K562 (cell line): ENCODE measurements at regions not wholly inside any gene's neighbourhood (a gene's known extent, or its start where the extent isn't known, plus 50 kb on each side); places are given as distances from the start of the nearest gene placed in this dataset.

ENCODE experiments used
- ATAC-seq: fragments of 200-7000 bp; cut with Tn5 transposase; 3 replicates; pipeline ENCODE4 v1.9.1; 2020; ENCODE audit warnings: moderate library complexity
- BruUV-seq: library from RNA; stranded (reverse); fragments of 400-500 nt; replicated peaks from 2 replicates; lab custom pipeline; 2021; lab: Mats Ljungman, UMichigan
- CTCF ChIA-PET: fragments of 300-600 bp; formaldehyde crosslinking; extraction: SDS; loops from one replicate; lab custom pipeline; 2021; ENCODE audit warnings: low intra/inter-chr PET ratio; lab: Yijun Ruan, JAX
- POLR2A ChIA-PET: fragments of 300-600, 350-650 bp; sonication (Branson Sonifier 250); formaldehyde crosslinking; extraction: SDS; loops from one replicate; lab custom pipeline; 2021; ENCODE audit warnings: antibody characterized with exemption, inconsistent platforms; lab: Yijun Ruan, JAX
- DNase-seq, 4 experiments: peaks; one replicate each; pipeline versions ENCODE4 v3.0.0 to v3.0.0-alpha.2; 2011 to 2018; ENCODE audit warnings: low spot score in 3 of 4, mixed read lengths in 3 of 4; ENCODE audit errors: extremely low read depth in 1 of 4
- FAIRE-seq: peaks from 2 replicates; lab custom pipeline; 2011; peaks lifted over from hg19 to GRCh38; lab: Jason Lieb, UNC
- H2AFZ ChIP-seq: 2 replicates; pipeline ENCODE4 v1.6.0; 2011; ENCODE audit warnings: low read depth, low read length, control low read depth, inconsistent platforms
- H3K27ac ChIP-seq: fragments of 200-600 bp; 3 replicates; pipeline ENCODE4 v1.8.0; 2011; ENCODE audit warnings: low read depth, mild to moderate bottlenecking, control low read depth, inconsistent platforms, low read length, moderate library complexity, mixed read lengths; ENCODE audit errors: extremely low read depth
- H3K27me3 ChIP-seq, 2 experiments: fragments of 300-600 bp in 1 of 2; 2 replicates in 1 of 2; 3 replicates in 1 of 2; pipeline versions ENCODE4 v1.6.0 to v1.8.0; 2011; ENCODE audit warnings: inconsistent platforms in 2 of 2, low read length in 2 of 2, mild to moderate bottlenecking in 1 of 2, mixed read lengths in 1 of 2, moderate library complexity in 1 of 2; ENCODE audit not compliant: control insufficient read depth in 2 of 2, insufficient read depth in 2 of 2
- H3K36me3 ChIP-seq: fragments of 300-600 bp; 3 replicates; pipeline ENCODE4 v1.8.0; 2011; ENCODE audit warnings: mild to moderate bottlenecking, low read length, inconsistent platforms; ENCODE audit not compliant: control insufficient read depth, insufficient read depth
- H3K4me1 ChIP-seq, 2 experiments: fragments of 200-600 bp in 1 of 2; replicated peaks in 1 of 2; 2 replicates in 1 of 2; 3 replicates in 1 of 2; pipeline versions ENCODE4 v1.5.1 to v1.8.0; 2011; ENCODE audit warnings: inconsistent platforms in 2 of 2, low read length in 2 of 2, mild to moderate bottlenecking in 1 of 2, mixed read lengths in 1 of 2, moderate library complexity in 1 of 2; ENCODE audit not compliant: control insufficient read depth in 2 of 2, insufficient read depth in 2 of 2
- H3K4me2 ChIP-seq: 2 replicates; pipeline ENCODE4 v1.6.1; 2011; ENCODE audit warnings: low read length, control low read depth, inconsistent platforms, mixed read lengths; ENCODE audit not compliant: insufficient read depth
- H3K4me3 ChIP-seq: fragments of 200-600 bp; sonication (generic), shearing (Covaris generic); 2 replicates; pipeline ENCODE4 v1.5.1; 2016; ENCODE audit warnings: control low read depth, inconsistent platforms
- H3K79me2 ChIP-seq: fragments of 200-600 bp; 3 replicates; pipeline ENCODE4 v1.8.0; 2011; ENCODE audit warnings: low read length, inconsistent platforms; ENCODE audit not compliant: control insufficient read depth, insufficient read depth
- H3K9ac ChIP-seq, 2 experiments: 2 replicates each; pipeline versions ENCODE4 v1.6.0 to v1.6.1; 2011; ENCODE audit warnings: low read depth in 2 of 2, low read length in 2 of 2, control low read depth in 1 of 2, inconsistent platforms in 1 of 2, mild to moderate bottlenecking in 1 of 2, mixed read lengths in 1 of 2; ENCODE audit not compliant: insufficient read depth in 1 of 2
- H3K9me1 ChIP-seq: one replicate; pipeline ENCODE4 v1.6.0; 2011; ENCODE audit warnings: inconsistent platforms, mild to moderate bottlenecking, low read length, moderate library complexity; ENCODE audit not compliant: control insufficient read depth, insufficient read depth
- H3K9me3 ChIP-seq: replicated peaks from 2 replicates; pipeline ENCODE4 v1.5.1; 2011; ENCODE audit warnings: low read depth, low read length, inconsistent platforms; ENCODE audit not compliant: control insufficient read depth, insufficient read depth
- H4K20me1 ChIP-seq: replicated peaks from 2 replicates; pipeline ENCODE4 v1.6.1; 2011; ENCODE audit warnings: low read length, inconsistent platforms, mixed read lengths; ENCODE audit not compliant: control insufficient read depth, insufficient read depth
- BHLHE40 ChIP-seq: IDR thresholded peaks from 2 replicates; pipeline ENCODE4 v1.6.1; 2011; ENCODE audit warnings: low read length, improper control_type of control experiment
- CHD4 ChIP-seq: fragments of 200-600 bp; sonication (generic); IDR thresholded peaks from 3 replicates; pipeline ENCODE4 v1.6.1; 2012; ENCODE audit warnings: low read depth, mild to moderate bottlenecking, mixed read lengths, low read length, inconsistent platforms; ENCODE audit not compliant: insufficient read depth, insufficient replicate concordance, poor library complexity, severe bottlenecking
- DMBX1 ChIP-seq: fragments of 250-450 bp; sonication (Bioruptor Pico); IDR thresholded peaks from 2 replicates; pipeline ENCODE4 v1.8.0; 2022; ENCODE audit warnings: inconsistent platforms, mild to moderate bottlenecking, moderate library complexity, borderline replicate concordance
- GABPB1 ChIP-seq: sonication (generic); formaldehyde crosslinking; IDR thresholded peaks from 2 replicates; pipeline ENCODE4 v1.8.0; 2022; ENCODE audit warnings: mild to moderate bottlenecking, missing genetic modification reagents
- RBM15 ChIP-seq: fragments of 200-400 bp; formaldehyde crosslinking; IDR thresholded peaks from 2 replicates; pipeline ENCODE4 v1.6.1; 2018; ENCODE audit warnings: mild to moderate bottlenecking, low read length, moderate library complexity; ENCODE audit not compliant: insufficient read depth
- SFPQ ChIP-seq: fragments of 200-400 bp; formaldehyde crosslinking; IDR thresholded peaks from 2 replicates; pipeline ENCODE4 v1.6.1; 2017; ENCODE audit warnings: mild to moderate bottlenecking, low read depth, low read length, moderate library complexity
- SRF ChIP-seq, 2 experiments: fragments of 250-450, 450-650 bp in 1 of 2; sonication (Bioruptor Pico) in 1 of 2; sonication (generic) in 1 of 2; formaldehyde crosslinking; IDR thresholded peaks; 2 replicates each; pipeline versions ENCODE4 v1.5.0 to v1.5.1; 2020 to 2022; ENCODE audit warnings: mild to moderate bottlenecking in 1 of 2, missing genetic modification reagents in 1 of 2
- STAT5A ChIP-seq: IDR thresholded peaks from 2 replicates; pipeline ENCODE4 v1.6.1; 2012; ENCODE audit warnings: low read length, inconsistent platforms, borderline replicate concordance
- TBP ChIP-seq: optimal IDR thresholded peaks from 2 replicates; pipeline ENCODE3; 2011; ENCODE audit warnings: low read depth, low read length, improper control_type of control experiment
- TFE3 ChIP-seq: fragments of 450-650 bp; formaldehyde crosslinking; IDR thresholded peaks from 2 replicates; pipeline ENCODE4 v1.4.0; 2020; ENCODE audit warnings: mild to moderate bottlenecking, mixed read lengths
- ZNF12 ChIP-seq: sonication (generic); formaldehyde crosslinking; IDR thresholded peaks from 2 replicates; pipeline ENCODE4 v1.4.0; 2020; ENCODE audit warnings: mild to moderate bottlenecking, missing genetic modification reagents
- ZNF436 ChIP-seq: fragments of 250-450, 450-650 bp; sonication (Bioruptor Pico); formaldehyde crosslinking; IDR thresholded peaks from 2 replicates; pipeline ENCODE4 v1.7.0; 2020; ENCODE audit warnings: mild to moderate bottlenecking
- ZNF57 ChIP-seq: fragments of 450-650 bp; formaldehyde crosslinking; IDR thresholded peaks from 2 replicates; pipeline ENCODE4 v1.4.0; 2020; ENCODE audit warnings: mild to moderate bottlenecking, moderate library complexity
- WGBS: fragments of 100-300 bp; shearing (Covaris generic); methylation state at CpG from one replicate; pipeline ENCODE4 v1.1.6; 2016; ENCODE audit warnings: low coverage, mixed read lengths; ENCODE audit not compliant: insufficient coverage; ENCODE audit errors: missing lambda C conversion rate; 5-methylcytosine and 5-hydroxymethylcytosine counted together
- in situ Hi-C: fragments of 300-500 bp; cut with MboI; formaldehyde crosslinking; loops from 4 replicates; pipeline ENCODE4 v1.15.0; 2018; ENCODE audit warnings: inconsistent platforms, mixed read lengths
- intact Hi-C: fragments of 100-400 bp; cut with micrococcal nuclease; formaldehyde crosslinking; loops from 2 replicates; pipeline ENCODE4 v1.14.2; 2022

GRCh38 chr21:16309250-16309971 is 579.6 kb downstream of the USP25 start:
- intact Hi-C loops (no loop called here), in situ Hi-C loops (no loop called here)
- no TSS peak for BruUV-seq
- ATAC-seq (no peak), FAIRE-seq (no peak), DNase-seq (no peak)
- no peaks in the 10 kb centered on the region for H4K20me1 ChIP-seq
- no peaks in the 10 kb centered on the region for H3K36me3 ChIP-seq
- no peak overlapping the region for H2AFZ ChIP-seq
- no peaks in the 10 kb centered on the region for H3K9me3 ChIP-seq
- ChIA-PET POLR2A (no interaction called here), CTCF (no interaction called here)
- no peak overlapping the region for H3K27ac ChIP-seq
- H3K4me2 ChIP-seq, result no peak overlapping the region
- no peak overlapping the region for H3K9ac ChIP-seq
- H3K9me1 ChIP-seq, result no peaks in the 10 kb centered on the region
- no peaks in the 10 kb centered on the region for H3K4me1 ChIP-seq
- no peaks in the 10 kb centered on the region for H3K27me3 ChIP-seq
- no peaks in the 10 kb centered on the region for H3K79me2 ChIP-seq
- WGBS, result 3% methylated on average over 15 of the region's 17 CpGs
- H3K4me3 ChIP-seq, result no peak overlapping the region
- TF ChIP-seq TFE3 (peak; percentile 40), RBM15 (no peak)

GRCh38 chr21:16310176-16310575 is 580.4 kb downstream of the USP25 start:
- ATAC-seq, result no peak
- no peak for TF ChIP-seq SRF (CRISPR knock-in tag; IDR thresholded peaks at IDR 0.05)
- TF ChIP-seq ZNF57 (CRISPR knock-in tag), result no peak
- no peak for TF ChIP-seq TBP
- TF ChIP-seq STAT5A, result no peak
- TF ChIP-seq CHD4, result no peak
- no peak for TF ChIP-seq DMBX1
- no peak for TF ChIP-seq GABPB1 (CRISPR knock-in tag)
- TF ChIP-seq ZNF12, result no peak
- no peak for TF ChIP-seq BHLHE40
- TF ChIP-seq ZNF436, result no peak
- TF ChIP-seq SFPQ, result no peak
- intact Hi-C loops (no loop called here), in situ Hi-C loops (no loop called here)
- H3K9me1 ChIP-seq, result no peaks in the 10 kb centered on the region
- POLR2A ChIA-PET, result no interaction called here
- no peak overlapping the region for H3K27ac ChIP-seq
- no peak for DNase-seq
- no peaks in the 10 kb centered on the region for H3K4me1 ChIP-seq
- H3K4me2 ChIP-seq, result no peak overlapping the region
- H3K27me3 ChIP-seq, result no peaks in the 10 kb centered on the region
- BruUV-seq, result no TSS peak
- no peaks in the 10 kb centered on the region for H3K9me3 ChIP-seq
- FAIRE-seq, result no peak
- no peak overlapping the region for H3K4me3 ChIP-seq
- H4K20me1 ChIP-seq, result no peaks in the 10 kb centered on the region
- no peaks in the 10 kb centered on the region for H3K79me2 ChIP-seq
- no peak overlapping the region for H3K9ac ChIP-seq
- no peaks in the 10 kb centered on the region for H3K36me3 ChIP-seq
- WGBS, result 2% methylated on average over 9 of the region's 9 CpGs
- CTCF ChIA-PET, result no interaction called here
- H2AFZ ChIP-seq, result no peak overlapping the region
